H9 (cell line): ENCODE measurements at regions not wholly inside any gene's neighbourhood (a gene's known extent, or its start where the extent isn't known, plus 50 kb on each side); places are given as distances from the start of the nearest gene placed in this dataset.

Experiments used
- DNase-seq: peaks from one replicate; pipeline ENCODE4 v3.0.0-alpha.2; 2017
- H2AFZ ChIP-seq: one replicate; pipeline ENCODE4 v1.6.1; 2013; ENCODE audit warnings: mild to moderate bottlenecking, low read length, control low read depth, moderate library complexity
- H2AK5ac ChIP-seq: 2 replicates; pipeline ENCODE4 v1.6.1; 2013; ENCODE audit warnings: low read length, control low read depth, mixed read lengths; ENCODE audit not compliant: insufficient read length
- H2BK120ac ChIP-seq: one replicate; pipeline ENCODE4 v1.6.1; 2013; ENCODE audit warnings: low read depth, mild to moderate bottlenecking, low read length, control low read depth, inconsistent platforms; ENCODE audit not compliant: poor library complexity, severe bottlenecking
- H2BK12ac ChIP-seq: 2 replicates; pipeline ENCODE4 v1.6.1; 2013; ENCODE audit warnings: low read length, control low read depth, mixed read lengths, low read depth; ENCODE audit not compliant: insufficient read length
- H2BK15ac ChIP-seq: 2 replicates; pipeline ENCODE4 v1.6.1; 2013; ENCODE audit warnings: low read depth, low read length, control low read depth
- H2BK20ac ChIP-seq: one replicate; pipeline ENCODE4 v1.6.1; 2013; ENCODE audit warnings: low read depth, mild to moderate bottlenecking, low read length, control low read depth, inconsistent platforms; ENCODE audit not compliant: poor library complexity, severe bottlenecking
- H2BK5ac ChIP-seq: 2 replicates; pipeline ENCODE4 v1.6.1; 2013; ENCODE audit warnings: low read length, control low read depth, mixed read lengths; ENCODE audit not compliant: insufficient read length
- H3K14ac ChIP-seq: 2 replicates; pipeline ENCODE4 v1.6.1; 2013; ENCODE audit warnings: low read length, control low read depth; ENCODE audit not compliant: insufficient read depth
- H3K18ac ChIP-seq: 2 replicates; pipeline ENCODE4 v1.6.1; 2013; ENCODE audit warnings: low read depth, mild to moderate bottlenecking, mixed read lengths, low read length, control low read depth; ENCODE audit not compliant: insufficient read length
- H3K23ac ChIP-seq: 2 replicates; pipeline ENCODE4 v1.6.1; 2013; ENCODE audit warnings: low read length, control low read depth, mixed read lengths, low read depth; ENCODE audit not compliant: insufficient read length
- H3K23me2 ChIP-seq: 2 replicates; pipeline ENCODE4 v1.6.1; 2013; ENCODE audit warnings: low read depth, mild to moderate bottlenecking, mixed read lengths, low read length, control low read depth; ENCODE audit not compliant: insufficient read length, poor library complexity, severe bottlenecking
- H3K27ac ChIP-seq: 2 replicates; pipeline ENCODE4 v1.5.1; 2013; ENCODE audit warnings: low read length, control low read depth, mixed read lengths, low read depth; ENCODE audit not compliant: insufficient read length
- H3K27me3 ChIP-seq: 2 replicates; pipeline ENCODE4 v1.6.1; 2013; ENCODE audit warnings: low read length, control low read depth, inconsistent platforms; ENCODE audit not compliant: insufficient read depth
- H3K4ac ChIP-seq: 2 replicates; pipeline ENCODE4 v1.6.1; 2013; ENCODE audit warnings: low read depth, mild to moderate bottlenecking, control low read depth, inconsistent platforms, low read length, moderate library complexity
- H3K4me1 ChIP-seq: 2 replicates; pipeline ENCODE4 v1.6.1; 2013; ENCODE audit warnings: low read length, control low read depth, inconsistent platforms; ENCODE audit not compliant: insufficient read depth
- H3K4me2 ChIP-seq: 2 replicates; pipeline ENCODE4 v1.6.1; 2013; ENCODE audit warnings: low read length, control low read depth, mixed read lengths; ENCODE audit not compliant: insufficient read length, insufficient read depth
- H3K56ac ChIP-seq: 2 replicates; pipeline ENCODE4 v1.6.1; 2013; ENCODE audit warnings: low read depth, mild to moderate bottlenecking, mixed read lengths, low read length, control low read depth; ENCODE audit not compliant: insufficient read length
- H3K79me1 ChIP-seq: 2 replicates; pipeline ENCODE4 v1.6.1; 2013; ENCODE audit warnings: low read depth, mild to moderate bottlenecking, moderate library complexity, low read length, control low read depth, inconsistent platforms; ENCODE audit not compliant: insufficient read depth, poor library complexity, severe bottlenecking
- H3K79me2 ChIP-seq: 2 replicates; pipeline ENCODE4 v1.6.1; 2013; ENCODE audit warnings: low read length, control low read depth, inconsistent platforms; ENCODE audit not compliant: insufficient read depth
- H3K9ac ChIP-seq: 2 replicates; pipeline ENCODE4 v1.6.1; 2013; ENCODE audit warnings: low read length, control low read depth, mixed read lengths; ENCODE audit not compliant: insufficient read length; ENCODE audit errors: extremely low read depth
- H3K9me3 ChIP-seq: one replicate; pipeline ENCODE4 v1.6.1; 2013; ENCODE audit warnings: low read depth, low read length, inconsistent platforms; ENCODE audit not compliant: control insufficient read depth
- H3T11ph ChIP-seq: one replicate; pipeline ENCODE4 v1.6.1; 2013; ENCODE audit warnings: mild to moderate bottlenecking, low read length, control low read depth, inconsistent platforms
- H4K20me1 ChIP-seq: one replicate; pipeline ENCODE4 v1.6.1; 2013; ENCODE audit not compliant: control insufficient read depth, insufficient read length, insufficient read depth
- H4K5ac ChIP-seq: 2 replicates; pipeline ENCODE4 v1.6.1; 2013; ENCODE audit warnings: low read depth, mild to moderate bottlenecking, mixed read lengths, low read length, control low read depth; ENCODE audit not compliant: insufficient read length
- H4K8ac ChIP-seq: replicated peaks from 2 replicates; pipeline ENCODE4 v1.6.1; 2013; ENCODE audit warnings: low read length, control low read depth, mixed read lengths, low read depth; ENCODE audit not compliant: insufficient read length
- H4K91ac ChIP-seq: 2 replicates; pipeline ENCODE4 v1.6.1; 2013; ENCODE audit warnings: low read depth, mild to moderate bottlenecking, moderate library complexity, mixed read lengths, low read length, control low read depth; ENCODE audit not compliant: insufficient read length
- H3K27ac Mint-ChIP-seq, 3 experiments: 2 replicates in 2 of 3; 3 replicates in 1 of 3; pipeline ENCODE4 v1.8.0; 2020 to 2021; ENCODE audit warnings: mixed read lengths in 3 of 3, mild to moderate bottlenecking in 1 of 3, moderate library complexity in 1 of 3
- H3K27me3 Mint-ChIP-seq: 2 replicates; pipeline ENCODE4 v1.8.0; 2021; ENCODE audit warnings: low read depth, mild to moderate bottlenecking, moderate library complexity, mixed read lengths
- H3K36me3 Mint-ChIP-seq, 3 experiments: 2 replicates in 2 of 3; 3 replicates in 1 of 3; pipeline ENCODE4 v1.8.0; 2020 to 2021; ENCODE audit warnings: low read depth in 3 of 3, mixed read lengths in 3 of 3; ENCODE audit not compliant: insufficient read depth in 1 of 3
- H3K4me1 Mint-ChIP-seq, 2 experiments: 2 replicates each; pipeline ENCODE4 v1.8.0; 2020; ENCODE audit warnings: mixed read lengths in 2 of 2
- H3K4me3 Mint-ChIP-seq, 2 experiments: 2 replicates in 1 of 2; 3 replicates in 1 of 2; pipeline ENCODE4 v1.8.0; 2020 to 2021; ENCODE audit warnings: mild to moderate bottlenecking in 2 of 2, mixed read lengths in 2 of 2, moderate library complexity in 1 of 2
- H3K9me3 Mint-ChIP-seq, 2 experiments: 2 replicates in 1 of 2; 3 replicates in 1 of 2; pipeline ENCODE4 v1.8.0; 2020; ENCODE audit warnings: mild to moderate bottlenecking in 2 of 2, mixed read lengths in 2 of 2, moderate library complexity in 1 of 2
- WGBS: extraction: QIAGEN DNeasy Blood & Tissue Kit; methylation state at CpG from one replicate; pipeline ENCODE4 v1.1.7; 2013; ENCODE audit warnings: missing lambda C conversion rate, low lambda C conversion rate, mixed read lengths; ENCODE audit not compliant: insufficient read length; ENCODE audit errors: extremely low coverage; 5-methylcytosine and 5-hydroxymethylcytosine counted together
- TF ChIP-seq, protein P1 (sequence below): fragments of 200-600 bp; sonication (generic); conservative IDR thresholded peaks from 3 replicates; pipeline ENCODE4 v1.8.0; 2021; ENCODE audit warnings: antibody characterized with exemption, mild to moderate bottlenecking

GRCh38 chr7:149683898-149684297, 89.5 kb downstream of the ZNF467 start:
- no peaks in the 10 kb centered on the region for H4K20me1 ChIP-seq
- H3K79me2 ChIP-seq = no peaks in the 10 kb centered on the region
- H3K9ac ChIP-seq = no peak overlapping the region
- H3K56ac ChIP-seq = no peak overlapping the region
- H3K4ac ChIP-seq = no peak overlapping the region
- no peaks in the 10 kb centered on the region; a peak in 1 of 7 replicates for H3K36me3 Mint-ChIP-seq
- H2BK15ac ChIP-seq = no peak overlapping the region
- no peak for DNase-seq
- H3T11ph ChIP-seq = no peak overlapping the region
- no peaks in the 10 kb centered on the region for H3K23me2 ChIP-seq
- no peak overlapping the region for H4K8ac ChIP-seq
- no peak overlapping the region; a peak in 1 of 5 replicates for H3K4me3 Mint-ChIP-seq
- H3K9me3 Mint-ChIP-seq = peaks cover under 1 to 2% of the 10 kb centered on the region in 2 experiments; a peak in 4 of 5 replicates
- no peak overlapping the region for H3K23ac ChIP-seq
- no peak overlapping the region for H3K27ac ChIP-seq
- H2BK120ac ChIP-seq = no peak overlapping the region
- H3K79me1 ChIP-seq = no peaks in the 10 kb centered on the region
- no peak overlapping the region for H4K91ac ChIP-seq
- no peak overlapping the region for H2AK5ac ChIP-seq
- no peak overlapping the region for H3K4me2 ChIP-seq
- no peak overlapping the region for H3K18ac ChIP-seq
- no peak overlapping the region for H2AFZ ChIP-seq
- no peak overlapping the region for H2BK5ac ChIP-seq
- no peak overlapping the region for H2BK12ac ChIP-seq
- no peaks in the 10 kb centered on the region for H3K27me3 ChIP-seq
- H2BK20ac ChIP-seq = no peak overlapping the region
- no peak overlapping the region for H3K14ac ChIP-seq
- no peaks in the 10 kb centered on the region for H3K9me3 ChIP-seq
- no peak overlapping the region; a peak in 1 of 7 replicates for H3K27ac Mint-ChIP-seq
- TF ChIP-seq, protein P1, sequence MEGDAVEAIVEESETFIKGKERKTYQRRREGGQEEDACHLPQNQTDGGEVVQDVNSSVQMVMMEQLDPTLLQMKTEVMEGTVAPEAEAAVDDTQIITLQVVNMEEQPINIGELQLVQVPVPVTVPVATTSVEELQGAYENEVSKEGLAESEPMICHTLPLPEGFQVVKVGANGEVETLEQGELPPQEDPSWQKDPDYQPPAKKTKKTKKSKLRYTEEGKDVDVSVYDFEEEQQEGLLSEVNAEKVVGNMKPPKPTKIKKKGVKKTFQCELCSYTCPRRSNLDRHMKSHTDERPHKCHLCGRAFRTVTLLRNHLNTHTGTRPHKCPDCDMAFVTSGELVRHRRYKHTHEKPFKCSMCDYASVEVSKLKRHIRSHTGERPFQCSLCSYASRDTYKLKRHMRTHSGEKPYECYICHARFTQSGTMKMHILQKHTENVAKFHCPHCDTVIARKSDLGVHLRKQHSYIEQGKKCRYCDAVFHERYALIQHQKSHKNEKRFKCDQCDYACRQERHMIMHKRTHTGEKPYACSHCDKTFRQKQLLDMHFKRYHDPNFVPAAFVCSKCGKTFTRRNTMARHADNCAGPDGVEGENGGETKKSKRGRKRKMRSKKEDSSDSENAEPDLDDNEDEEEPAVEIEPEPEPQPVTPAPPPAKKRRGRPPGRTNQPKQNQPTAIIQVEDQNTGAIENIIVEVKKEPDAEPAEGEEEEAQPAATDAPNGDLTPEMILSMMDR = no peak
- H3K4me1 ChIP-seq = peaks cover 4% of the 10 kb centered on the region; the same call in 1 of the 2 replicates
- H3K4me1 Mint-ChIP-seq = peaks cover 43 to 51% of the 10 kb centered on the region in 2 experiments
- H4K5ac ChIP-seq = no peak overlapping the region
- WGBS = no CpG with 5 or more reads among the region's 2 CpGs
- H3K27me3 Mint-ChIP-seq = no peaks in the 10 kb centered on the region
